ENCODE measurements at regions not wholly inside any gene's neighbourhood (a gene's known extent, or its start where the extent isn't known, plus 50 kb on each side); places are given as distances from the start of the nearest gene placed in this dataset.

DNA sequence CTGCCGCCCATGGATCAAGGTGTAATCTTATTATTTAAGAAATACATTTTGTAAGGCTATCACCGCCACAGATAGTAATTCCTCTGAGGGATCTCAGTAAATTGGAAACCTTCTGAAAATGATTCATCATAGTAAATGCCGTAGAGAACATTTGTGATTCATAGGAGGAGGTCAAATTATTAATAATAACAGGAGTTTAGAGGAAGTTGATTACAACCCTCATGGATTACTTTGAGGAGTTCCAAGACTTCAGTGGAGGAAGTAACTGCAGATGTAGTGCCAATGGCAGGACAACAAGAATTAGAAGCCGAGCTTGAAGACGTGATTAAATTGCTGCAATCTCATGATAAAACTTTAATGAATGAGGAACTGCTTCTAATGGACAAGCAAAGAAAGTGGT lies 280.1 kb downstream of the PTPRC start:
- TF ChIP-seq, protein P1, sequence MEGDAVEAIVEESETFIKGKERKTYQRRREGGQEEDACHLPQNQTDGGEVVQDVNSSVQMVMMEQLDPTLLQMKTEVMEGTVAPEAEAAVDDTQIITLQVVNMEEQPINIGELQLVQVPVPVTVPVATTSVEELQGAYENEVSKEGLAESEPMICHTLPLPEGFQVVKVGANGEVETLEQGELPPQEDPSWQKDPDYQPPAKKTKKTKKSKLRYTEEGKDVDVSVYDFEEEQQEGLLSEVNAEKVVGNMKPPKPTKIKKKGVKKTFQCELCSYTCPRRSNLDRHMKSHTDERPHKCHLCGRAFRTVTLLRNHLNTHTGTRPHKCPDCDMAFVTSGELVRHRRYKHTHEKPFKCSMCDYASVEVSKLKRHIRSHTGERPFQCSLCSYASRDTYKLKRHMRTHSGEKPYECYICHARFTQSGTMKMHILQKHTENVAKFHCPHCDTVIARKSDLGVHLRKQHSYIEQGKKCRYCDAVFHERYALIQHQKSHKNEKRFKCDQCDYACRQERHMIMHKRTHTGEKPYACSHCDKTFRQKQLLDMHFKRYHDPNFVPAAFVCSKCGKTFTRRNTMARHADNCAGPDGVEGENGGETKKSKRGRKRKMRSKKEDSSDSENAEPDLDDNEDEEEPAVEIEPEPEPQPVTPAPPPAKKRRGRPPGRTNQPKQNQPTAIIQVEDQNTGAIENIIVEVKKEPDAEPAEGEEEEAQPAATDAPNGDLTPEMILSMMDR (IDR thresholded peaks at IDR 0.05; ENCODE audit: insufficient read depth, low read depth, low read length): no peak
- TF ChIP-seq EZH2 (IDR thresholded peaks at IDR 0.05; ENCODE audit: insufficient read depth, low read length): no peak

Data from astrocyte (in vitro differentiated cells and primary cell).